ENCODE measurements at regions not wholly inside any gene's neighbourhood (a gene's known extent, or its start where the extent isn't known, plus 50 kb on each side); places are given as distances from the start of the nearest gene placed in this dataset.
"Not testable (repeated sequence)": the region's sequence is repeated elsewhere in the genome, so short reads cannot be mapped to it uniquely, and the experiment has no call there.

DNA sequence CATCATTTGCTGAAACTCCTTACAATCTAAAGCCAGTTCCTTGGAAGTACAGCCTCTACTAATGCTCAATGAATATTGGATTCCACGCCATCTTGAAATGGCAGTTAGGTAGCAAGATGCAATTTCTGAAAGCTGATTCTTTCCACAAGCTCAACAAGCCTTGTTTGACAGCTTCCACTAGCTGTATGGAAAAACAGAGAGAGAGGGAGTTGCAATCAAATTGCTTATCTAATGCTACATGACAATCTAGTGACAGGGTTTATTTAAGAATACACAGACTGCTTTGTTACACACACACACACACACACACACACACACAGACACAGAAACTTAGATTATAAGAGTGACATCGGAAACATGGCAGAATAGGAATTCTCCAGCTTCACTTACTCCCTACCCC lies 288.4 kb upstream of the DEPDC1 start:
- no peak for DNase-seq

- DNase-seq: no peak
These were observed 291.9 kb upstream of the DEPDC1 start for GRCh38 chr1:68788762-68789161.

GRCh38 chr1:68791800-68792199 lies 294.9 kb upstream of the DEPDC1 start:
- no peak for DNase-seq

DNA sequence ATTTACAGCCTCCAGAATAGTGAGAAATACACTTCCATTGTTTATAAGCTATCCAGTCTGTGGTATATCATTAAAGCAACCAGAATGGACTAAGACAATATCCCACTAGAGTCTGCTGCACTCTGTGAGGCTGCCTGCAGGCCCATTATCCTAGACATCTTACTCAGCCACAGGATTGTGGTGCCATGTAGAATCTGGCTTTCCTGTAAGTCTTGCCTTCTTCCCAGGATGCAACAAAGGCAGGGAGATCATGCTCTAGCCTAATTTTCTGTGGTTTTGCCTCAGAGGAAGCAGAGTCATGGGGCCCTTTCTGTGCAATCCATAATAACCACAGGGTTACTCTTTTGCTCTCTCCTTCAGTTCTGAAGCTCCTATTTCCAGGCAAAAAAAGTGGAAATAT lies 299.1 kb upstream of the DEPDC1 start:
- no peak for DNase-seq

- DNase-seq: no peak
These were observed 300.0 kb upstream of the DEPDC1 start for GRCh38 chr1:68796888-68797287.

- DNase-seq: no peak
These were observed 301.2 kb upstream of the DEPDC1 start for GRCh38 chr1:68798071-68798470.

DNA sequence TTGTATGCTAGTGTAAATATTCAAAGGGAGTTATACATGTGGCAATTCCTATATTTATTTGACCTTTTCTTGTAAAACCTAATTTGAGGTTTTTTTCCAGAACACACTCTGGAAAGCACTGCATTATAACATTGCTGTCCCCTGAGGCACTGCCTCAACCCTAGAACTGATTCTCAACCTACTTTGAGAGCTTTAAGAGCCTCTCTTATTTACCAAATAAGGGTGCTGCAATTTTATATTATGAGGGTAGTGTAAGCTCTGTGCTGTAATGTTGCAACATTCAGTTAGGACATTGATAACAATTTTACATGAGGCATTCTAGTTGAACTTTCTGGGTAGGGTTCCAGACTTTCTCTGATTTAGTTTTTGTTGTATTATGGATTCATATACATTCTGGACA lies 302.2 kb upstream of the DEPDC1 start:
- no peak for DNase-seq

DNA sequence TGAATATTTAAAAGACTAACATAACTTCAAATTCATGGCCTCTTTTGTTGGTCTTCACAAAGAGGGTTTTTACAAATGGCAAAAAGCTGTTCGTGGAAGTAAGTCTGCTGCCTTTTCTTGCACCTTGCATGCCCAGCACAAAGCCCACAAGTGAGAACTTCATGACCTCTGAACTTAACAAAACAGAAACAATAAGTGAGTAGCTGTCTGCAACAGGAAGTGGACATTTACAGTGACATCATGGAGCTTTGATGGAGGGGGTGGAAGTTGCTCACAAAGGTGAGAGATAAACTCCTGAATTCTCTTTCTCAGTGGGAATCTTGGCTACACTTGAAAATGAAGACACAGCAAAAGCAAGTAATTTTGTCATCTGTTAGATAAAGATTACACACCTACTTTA lies 303.3 kb upstream of the DEPDC1 start:
- DNase-seq: no peak

DNA sequence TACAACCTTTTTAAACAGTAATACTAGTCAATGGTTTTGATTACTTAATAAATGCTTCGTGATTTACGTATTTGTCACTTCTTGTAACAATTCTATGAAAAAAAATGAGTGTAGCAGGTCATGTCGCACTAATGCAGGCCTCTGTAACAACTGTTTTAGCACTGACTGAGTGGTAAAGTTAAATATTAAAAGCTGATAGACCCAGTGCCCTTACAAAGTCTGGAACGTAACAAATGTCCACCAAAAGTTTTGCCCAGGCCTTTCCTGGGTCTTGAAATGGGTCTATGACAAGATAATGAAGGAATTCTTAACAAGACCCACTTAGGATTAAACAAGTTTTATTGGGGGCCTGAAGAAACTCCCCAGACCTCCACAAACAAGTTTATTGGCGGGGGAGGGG lies 304.6 kb upstream of the DEPDC1 start:
- DNase-seq: no peak

DNA sequence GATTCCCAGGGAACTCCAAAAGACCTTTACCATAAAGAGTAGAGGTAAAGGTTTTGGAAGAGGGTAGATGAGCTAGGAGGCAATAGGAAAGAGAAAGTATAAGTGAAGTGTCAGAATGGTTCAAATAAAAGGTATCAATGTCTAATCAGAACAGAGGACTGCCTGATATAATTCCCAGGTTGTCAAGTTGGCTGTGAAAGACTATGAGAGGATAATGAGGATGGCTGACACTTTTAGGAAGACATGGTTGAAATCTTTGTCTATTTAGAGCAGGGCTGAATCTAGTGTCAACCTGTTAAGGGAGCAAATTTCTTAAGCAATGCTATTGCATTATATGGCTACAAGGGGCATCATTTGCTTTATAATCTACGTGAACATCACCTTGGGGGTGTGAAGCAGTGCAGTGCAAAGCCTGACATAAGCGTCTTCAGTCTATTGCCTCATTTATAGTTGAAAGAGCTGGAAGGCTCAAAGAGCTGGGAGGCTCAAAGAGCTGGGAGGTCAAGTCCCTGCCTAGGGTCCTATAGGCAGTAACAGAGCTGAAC lies 308.3 kb upstream of the DEPDC1 start:
- no peak for DNase-seq

DNA sequence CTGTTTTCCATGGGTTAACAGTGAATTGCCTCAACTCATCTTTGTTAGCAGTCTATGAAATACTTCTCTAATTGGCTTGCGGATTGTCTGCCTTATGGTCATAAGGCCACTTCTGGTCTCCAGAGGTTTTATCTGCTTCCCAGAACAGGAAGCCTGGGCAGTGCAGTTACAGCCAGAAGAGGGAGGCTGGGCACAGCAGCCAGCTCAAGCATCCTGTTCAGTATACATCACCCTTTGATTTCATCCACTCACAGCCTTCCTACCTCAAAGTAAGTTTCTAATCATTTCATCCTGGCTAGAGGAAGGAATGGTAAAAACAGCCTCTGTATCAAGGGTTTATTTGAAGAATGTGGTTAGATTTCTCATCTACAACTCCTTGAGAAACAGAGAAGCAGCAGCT lies 311.5 kb upstream of the DEPDC1 start:
- DNase-seq: no peak

- no peak for DNase-seq
These were observed 314.9 kb upstream of the DEPDC1 start for GRCh38 chr1:68811806-68812205.

DNA sequence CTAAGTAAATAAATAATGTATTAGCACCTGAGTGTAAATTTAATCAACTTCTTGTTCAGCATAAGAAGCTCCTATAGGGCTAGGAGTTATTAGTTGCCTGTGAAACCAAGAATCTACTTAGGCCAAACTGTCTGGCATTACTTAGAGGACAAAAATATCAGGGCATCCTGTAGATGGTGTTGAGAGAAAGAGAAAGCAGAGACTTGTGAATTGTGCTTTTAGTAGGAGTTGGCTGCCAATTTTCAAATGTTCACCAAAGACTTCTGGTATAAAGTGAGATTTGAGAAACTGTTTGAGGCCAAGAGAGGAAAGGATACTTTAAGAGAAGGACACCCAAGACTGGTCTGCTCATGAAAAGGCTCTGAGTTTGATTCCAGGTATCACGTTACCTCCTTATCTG lies 315.5 kb upstream of the DEPDC1 start:
- DNase-seq: no peak

DNA sequence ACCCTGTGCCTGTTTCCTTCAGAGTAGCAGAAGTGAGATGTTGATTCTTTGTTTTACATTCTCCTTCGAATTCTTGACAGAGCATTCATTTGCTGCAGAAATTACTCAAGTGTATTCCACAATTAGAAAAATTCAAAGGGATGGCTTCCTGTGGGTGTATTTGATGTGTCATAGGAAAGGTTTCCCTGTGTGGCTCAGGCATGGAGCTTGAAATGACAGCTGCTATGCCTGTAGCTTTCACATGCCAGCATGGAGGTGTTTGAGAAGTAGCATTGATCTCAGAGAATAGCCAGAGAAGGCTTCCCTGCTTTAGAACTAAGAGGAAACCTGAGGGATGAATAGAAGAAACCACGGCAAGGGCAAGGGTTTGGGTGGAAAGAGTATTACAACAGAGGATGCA lies 317.2 kb upstream of the DEPDC1 start:
- no peak for DNase-seq

DNA sequence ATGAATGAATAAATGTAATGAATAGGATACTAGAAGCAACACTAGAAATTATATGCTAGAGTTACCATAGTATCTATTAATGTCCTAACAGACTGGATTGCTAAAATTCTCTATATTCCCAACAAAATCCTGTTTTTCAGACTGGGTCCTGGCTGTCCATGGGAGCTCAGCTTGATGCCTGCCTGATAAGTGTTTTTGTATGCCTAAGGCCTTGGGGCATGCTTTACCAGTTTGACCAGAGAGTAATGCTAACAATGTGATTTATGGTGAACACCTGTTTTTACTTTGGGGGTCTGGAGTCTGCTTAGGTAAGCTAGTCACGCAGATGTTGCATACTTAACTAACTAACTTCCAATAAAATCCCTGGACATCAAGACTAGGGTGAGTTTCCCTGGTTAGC lies 318.8 kb upstream of the DEPDC1 start:
- DNase-seq: no peak

- not testable (repeated sequence) for DNase-seq
These were observed 320.8 kb upstream of the DEPDC1 start for GRCh38 chr1:68817505-68818210.

DNA sequence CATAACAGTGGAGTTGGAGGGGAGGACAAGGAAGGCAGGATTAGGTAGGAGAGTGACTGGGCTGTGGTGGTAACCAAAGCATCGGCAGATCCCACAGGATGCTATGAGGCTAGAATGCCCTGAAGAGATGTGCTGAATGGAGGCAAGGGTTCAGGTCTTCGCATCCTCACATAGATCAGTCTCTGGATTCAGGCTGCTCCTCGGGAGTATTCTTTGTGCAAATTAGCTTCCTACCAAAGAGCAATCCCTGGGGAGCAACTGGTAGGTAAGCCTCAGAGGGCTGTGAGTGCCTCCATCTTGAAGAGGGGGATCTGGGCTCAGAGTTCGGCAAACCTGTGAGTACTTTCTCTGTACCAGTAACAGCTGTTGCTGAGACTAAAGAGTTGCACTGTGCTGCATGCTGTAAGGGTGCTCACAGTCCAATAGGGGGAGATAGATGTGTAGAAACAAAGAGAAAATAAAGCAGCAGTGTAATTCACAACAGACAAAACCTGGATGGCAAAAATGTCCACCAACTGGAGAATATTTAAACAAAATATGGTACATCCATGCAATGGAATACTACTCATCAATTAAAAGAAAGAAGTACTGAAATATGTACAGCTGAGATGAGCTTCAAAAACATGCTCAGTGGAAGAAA lies 322.4 kb upstream of the DEPDC1 start:
- no peak for DNase-seq

DNA sequence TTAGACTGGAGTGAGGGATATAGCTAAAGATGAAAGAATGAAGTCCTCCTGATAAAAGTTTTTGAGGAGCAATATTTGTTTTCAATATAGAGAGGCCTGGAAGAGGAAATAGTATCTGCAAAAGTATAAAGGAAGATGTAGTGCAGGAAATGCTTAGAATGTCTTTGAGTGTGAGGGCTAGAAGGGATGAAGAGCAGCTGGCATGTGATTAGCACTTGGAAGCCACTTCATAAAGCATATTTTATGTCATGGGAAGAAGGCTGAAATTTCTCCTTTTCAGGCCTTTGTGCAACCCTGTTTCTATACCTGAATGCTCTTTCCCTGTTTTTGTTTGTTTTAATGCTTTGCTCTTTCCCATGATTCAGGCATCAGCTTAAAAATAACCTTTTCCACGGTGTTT lies 323.3 kb upstream of the DEPDC1 start:
- no peak for DNase-seq

DNA sequence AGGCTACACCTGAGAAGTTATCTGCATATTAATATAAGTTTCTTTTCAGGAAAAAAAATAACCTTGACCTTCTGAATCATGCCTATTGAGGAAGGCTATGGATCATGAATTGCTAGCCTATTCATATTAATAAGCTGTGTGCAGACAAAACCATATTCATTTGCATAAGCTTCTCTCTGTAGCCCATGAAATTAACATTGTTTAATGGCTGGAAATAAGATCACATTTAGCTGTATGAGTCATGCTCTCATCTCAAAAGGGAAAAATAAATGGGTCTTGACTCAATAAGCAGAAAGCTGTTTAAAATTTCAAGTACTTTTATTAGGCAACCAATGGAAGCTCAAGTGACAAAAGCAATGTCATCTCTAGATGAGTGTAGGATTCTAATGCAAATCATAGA lies 330.0 kb upstream of the DEPDC1 start:
- DNase-seq: no peak

- DNase-seq: no peak
These were observed 330.4 kb upstream of the DEPDC1 start for GRCh38 chr1:68827261-68827660.

- DNase-seq: no peak
These were observed 331.1 kb upstream of the DEPDC1 start for GRCh38 chr1:68828013-68828412.

- no peak for DNase-seq
These were observed 334.4 kb upstream of the DEPDC1 start for GRCh38 chr1:68831281-68831680.

- DNase-seq: no peak
These were observed 351.1 kb upstream of the DEPDC1 start for GRCh38 chr1:68848017-68848416.

GRCh38 chr1:68868606-68869005 lies 371.7 kb upstream of the DEPDC1 start:
- DNase-seq: no peak

Data from left kidney (tissue), 1 donor.